PC-9 (cell line): ENCODE measurements at regions not wholly inside any gene's neighbourhood (a gene's known extent, or its start where the extent isn't known, plus 50 kb on each side); places are given as distances from the start of the nearest gene placed in this dataset.

Experiments
- EZH2 ChIP-seq: fragments of 200-600 bp; sonication (generic); IDR thresholded peaks from 2 replicates; pipeline ENCODE4 v1.8.0; 2017; ENCODE audit warnings: antibody characterized with exemption, low read depth
- TF ChIP-seq, protein P1 (sequence below): fragments of 200-600 bp; sonication (generic); conservative IDR thresholded peaks from 2 replicates; pipeline ENCODE4 v1.6.1; 2017; ENCODE audit warnings: mixed run types, antibody characterized with exemption, mild to moderate bottlenecking, moderate library complexity

DNA sequence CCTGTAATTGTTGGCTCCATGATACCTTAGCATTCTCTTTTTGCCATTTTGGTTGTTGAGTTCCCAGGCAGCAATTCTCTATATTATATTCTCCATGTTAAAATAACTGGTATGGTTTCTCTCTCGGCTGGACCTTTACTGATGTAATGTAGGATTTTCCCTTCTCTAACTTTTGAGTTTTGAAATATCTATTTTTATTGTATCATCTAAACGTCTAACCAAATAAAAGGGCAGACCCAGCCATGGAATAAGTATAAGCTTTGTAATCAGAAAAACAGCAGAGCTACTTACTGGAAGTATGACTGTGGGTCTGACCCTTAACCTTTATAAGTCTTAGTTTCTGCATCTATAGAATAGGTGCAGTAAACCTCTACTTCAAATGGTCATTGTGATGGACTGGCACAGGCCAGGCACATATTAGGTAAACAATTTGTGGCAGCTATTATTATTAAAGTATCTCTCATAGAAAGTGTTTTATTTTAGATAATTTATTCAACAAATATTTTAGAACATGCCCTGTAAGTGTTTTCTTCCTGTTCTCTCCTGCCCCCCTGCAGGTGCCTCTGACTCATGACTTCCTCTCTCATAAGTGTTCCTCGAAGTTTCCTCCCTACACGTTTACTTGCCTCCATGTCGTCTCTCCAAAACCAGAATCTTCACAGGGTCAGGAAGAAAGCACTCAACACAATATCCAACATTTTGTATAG, 224.9 kb upstream of the FGGY start:
- TF ChIP-seq, protein P1, sequence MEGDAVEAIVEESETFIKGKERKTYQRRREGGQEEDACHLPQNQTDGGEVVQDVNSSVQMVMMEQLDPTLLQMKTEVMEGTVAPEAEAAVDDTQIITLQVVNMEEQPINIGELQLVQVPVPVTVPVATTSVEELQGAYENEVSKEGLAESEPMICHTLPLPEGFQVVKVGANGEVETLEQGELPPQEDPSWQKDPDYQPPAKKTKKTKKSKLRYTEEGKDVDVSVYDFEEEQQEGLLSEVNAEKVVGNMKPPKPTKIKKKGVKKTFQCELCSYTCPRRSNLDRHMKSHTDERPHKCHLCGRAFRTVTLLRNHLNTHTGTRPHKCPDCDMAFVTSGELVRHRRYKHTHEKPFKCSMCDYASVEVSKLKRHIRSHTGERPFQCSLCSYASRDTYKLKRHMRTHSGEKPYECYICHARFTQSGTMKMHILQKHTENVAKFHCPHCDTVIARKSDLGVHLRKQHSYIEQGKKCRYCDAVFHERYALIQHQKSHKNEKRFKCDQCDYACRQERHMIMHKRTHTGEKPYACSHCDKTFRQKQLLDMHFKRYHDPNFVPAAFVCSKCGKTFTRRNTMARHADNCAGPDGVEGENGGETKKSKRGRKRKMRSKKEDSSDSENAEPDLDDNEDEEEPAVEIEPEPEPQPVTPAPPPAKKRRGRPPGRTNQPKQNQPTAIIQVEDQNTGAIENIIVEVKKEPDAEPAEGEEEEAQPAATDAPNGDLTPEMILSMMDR: no peak
- no peak for TF ChIP-seq EZH2
